DND-41 (cell line): ENCODE measurements at regions not wholly inside any gene's neighbourhood (a gene's known extent, or its start where the extent isn't known, plus 50 kb on each side); places are given as distances from the start of the nearest gene placed in this dataset.
"Not testable (repeated sequence)": the region's sequence is repeated elsewhere in the genome, so short reads cannot be mapped to it uniquely, and the experiment has no call there.

ENCODE experiments used
- EZH2 ChIP-seq: IDR thresholded peaks from 3 replicates; pipeline ENCODE4 v1.6.1; 2012; ENCODE audit warnings: borderline replicate concordance, low read depth, mild to moderate bottlenecking, moderate library complexity, low read length, inconsistent platforms; ENCODE audit not compliant: severe bottlenecking
- TF ChIP-seq, protein P1 (sequence below): IDR thresholded peaks from 2 replicates; pipeline ENCODE4 v1.5.1; 2012; ENCODE audit warnings: borderline replicate concordance, low read length, moderate library complexity, mild to moderate bottlenecking; ENCODE audit not compliant: poor library complexity, severe bottlenecking; ENCODE audit errors: extremely low read depth

DNA sequence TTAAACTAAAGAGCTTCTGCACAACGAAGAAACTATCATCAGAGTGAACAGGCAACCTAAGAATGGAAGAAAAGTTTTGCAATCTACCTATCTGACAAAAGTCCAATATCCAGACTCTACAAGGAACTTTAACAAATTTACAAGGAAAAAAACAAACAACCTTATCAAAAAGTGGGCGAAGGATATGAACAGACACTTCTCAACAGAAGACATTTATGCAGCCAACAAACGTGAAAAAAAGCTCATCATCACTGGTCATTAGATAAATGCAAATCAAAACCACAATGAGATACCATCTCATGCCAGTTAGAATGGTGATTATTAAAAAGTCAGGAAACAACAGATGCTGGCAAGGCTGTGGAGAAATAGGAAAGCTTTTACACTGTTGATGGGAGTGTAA, 55.5 kb upstream of the XPO1 start:
- TF ChIP-seq, protein P1, sequence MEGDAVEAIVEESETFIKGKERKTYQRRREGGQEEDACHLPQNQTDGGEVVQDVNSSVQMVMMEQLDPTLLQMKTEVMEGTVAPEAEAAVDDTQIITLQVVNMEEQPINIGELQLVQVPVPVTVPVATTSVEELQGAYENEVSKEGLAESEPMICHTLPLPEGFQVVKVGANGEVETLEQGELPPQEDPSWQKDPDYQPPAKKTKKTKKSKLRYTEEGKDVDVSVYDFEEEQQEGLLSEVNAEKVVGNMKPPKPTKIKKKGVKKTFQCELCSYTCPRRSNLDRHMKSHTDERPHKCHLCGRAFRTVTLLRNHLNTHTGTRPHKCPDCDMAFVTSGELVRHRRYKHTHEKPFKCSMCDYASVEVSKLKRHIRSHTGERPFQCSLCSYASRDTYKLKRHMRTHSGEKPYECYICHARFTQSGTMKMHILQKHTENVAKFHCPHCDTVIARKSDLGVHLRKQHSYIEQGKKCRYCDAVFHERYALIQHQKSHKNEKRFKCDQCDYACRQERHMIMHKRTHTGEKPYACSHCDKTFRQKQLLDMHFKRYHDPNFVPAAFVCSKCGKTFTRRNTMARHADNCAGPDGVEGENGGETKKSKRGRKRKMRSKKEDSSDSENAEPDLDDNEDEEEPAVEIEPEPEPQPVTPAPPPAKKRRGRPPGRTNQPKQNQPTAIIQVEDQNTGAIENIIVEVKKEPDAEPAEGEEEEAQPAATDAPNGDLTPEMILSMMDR, result not testable (repeated sequence)
- not testable (repeated sequence) for TF ChIP-seq EZH2
